ENCODE measurements at regions not wholly inside any gene's neighbourhood (a gene's known extent, or its start where the extent isn't known, plus 50 kb on each side); places are given as distances from the start of the nearest gene placed in this dataset.

DNA sequence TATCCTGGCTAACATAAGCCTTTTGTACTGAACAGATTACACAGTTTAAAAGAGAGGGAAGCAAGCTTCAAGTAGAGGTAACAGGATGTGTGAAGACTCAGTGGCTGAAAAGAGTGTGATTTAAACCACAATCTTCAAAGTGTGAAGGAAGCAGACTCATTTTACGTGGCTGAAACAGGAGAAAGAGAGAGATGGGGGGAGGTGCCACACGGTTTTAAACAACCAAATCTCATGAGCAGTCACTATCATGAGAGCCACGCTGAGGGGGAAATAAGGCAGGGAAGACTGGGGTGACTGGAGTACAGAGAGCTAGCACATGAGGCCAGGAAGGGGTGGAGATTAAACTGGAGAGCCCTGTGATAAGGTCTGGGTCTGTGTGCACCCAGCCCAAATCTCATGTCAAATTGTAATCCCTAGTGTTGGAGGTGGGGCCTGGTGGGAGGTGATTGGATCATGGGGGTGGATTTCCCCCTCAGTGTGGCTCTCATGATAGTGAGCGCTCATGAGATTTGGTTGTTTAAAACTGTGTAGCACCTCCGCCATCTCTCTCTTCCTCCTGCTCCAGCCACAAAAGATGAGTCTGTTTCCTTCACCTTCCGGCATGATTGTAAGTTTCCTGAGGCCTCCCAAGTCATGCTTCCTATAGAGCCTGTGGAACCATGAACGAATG, 318.6 kb upstream of the CD180 start:
- DNase-seq (ENCODE audit: low spot score), result no peak

DNA sequence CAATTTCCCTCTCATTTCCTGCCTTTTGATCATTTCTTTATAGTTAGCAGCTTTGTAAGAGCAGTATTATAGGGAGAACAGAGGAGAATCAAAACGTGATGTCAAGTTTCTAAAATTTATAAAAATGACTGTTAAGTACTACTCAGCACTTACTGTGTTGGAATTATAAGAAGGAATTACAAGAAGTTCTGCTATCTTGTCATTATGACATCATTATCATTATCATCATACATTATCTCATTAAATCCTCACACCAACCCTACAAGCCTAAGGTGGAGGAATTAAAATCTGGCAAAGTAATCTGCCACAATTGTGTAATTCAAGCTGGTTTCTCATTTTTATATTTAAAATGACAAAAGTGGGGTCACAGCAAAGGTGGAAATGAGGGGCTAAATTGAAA, 316.2 kb upstream of the CD180 start:
- no peak for DNase-seq (ENCODE audit: low spot score)

DNA sequence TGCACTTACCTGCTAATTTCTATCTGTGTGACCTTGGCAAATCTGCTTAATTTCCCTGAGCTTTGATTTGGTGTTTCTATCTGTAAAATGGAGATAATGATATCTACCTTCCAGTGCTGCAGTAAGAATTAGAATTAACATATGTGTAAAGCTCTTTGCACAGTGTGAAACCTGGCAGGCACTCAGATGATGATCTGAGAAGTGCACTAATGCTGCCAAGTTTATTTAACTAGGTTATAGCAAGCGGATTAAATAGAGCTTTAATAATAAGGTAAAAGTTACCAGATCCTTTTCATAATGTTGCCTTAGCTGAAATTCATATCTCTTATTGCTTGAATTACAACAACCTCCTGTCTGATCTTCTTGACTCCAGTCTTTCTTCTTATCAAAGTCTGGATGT, 315.3 kb upstream of the CD180 start:
- DNase-seq (ENCODE audit: low spot score), result no peak

DNA sequence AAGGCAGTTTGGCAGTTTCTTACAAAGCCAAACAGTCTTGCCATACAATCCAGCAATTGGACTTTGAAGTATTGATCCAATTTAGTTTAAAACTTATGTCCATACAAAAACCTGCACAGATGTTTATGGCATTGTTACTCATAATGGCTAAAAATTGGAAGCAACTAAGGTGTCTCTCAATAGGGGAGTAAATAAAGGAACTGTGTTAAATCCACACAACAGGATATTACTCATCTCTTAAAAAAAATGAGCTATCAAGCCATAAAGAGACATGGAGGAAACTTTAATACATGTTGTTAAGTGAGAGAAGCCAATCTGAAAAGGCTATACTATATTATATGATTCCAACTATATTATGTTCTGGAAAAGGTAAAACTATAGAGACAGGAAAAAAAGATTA, 313.6 kb upstream of the CD180 start:
- no peak for DNase-seq (ENCODE audit: low spot score)

DNA sequence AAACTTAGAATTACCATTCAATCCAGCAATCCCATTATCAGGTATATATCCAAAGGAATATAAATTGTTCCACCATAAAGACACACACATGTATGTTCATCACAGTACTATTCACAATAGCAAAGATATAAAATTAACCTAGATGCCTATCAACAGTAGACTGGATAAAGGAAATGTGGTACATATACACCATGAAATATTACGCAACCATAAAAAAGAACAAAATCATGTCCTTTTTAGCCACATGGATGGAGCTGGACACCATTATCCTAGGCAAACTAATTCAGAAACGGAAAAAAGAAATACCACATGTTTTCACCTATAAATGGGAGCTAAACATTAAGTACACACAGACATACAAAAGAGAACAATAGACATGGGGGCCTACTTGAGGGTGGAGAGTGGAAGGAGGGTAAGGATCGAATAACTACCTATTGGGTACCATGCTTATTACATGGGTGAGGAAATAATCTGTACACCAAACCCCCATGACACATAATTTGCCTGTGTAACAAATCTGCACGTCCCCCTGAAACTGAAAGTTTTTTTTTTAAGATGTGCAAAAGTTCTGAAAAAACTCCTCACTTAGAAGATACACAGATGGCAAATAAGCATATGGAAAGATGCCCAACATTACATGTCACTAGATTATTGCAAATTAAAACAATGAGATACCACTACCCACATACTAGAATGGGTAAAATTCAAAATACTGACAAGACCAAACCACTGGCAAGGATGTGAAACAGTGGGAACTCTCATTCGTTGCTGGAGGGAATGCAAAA, 313.0 kb upstream of the CD180 start:
- DNase-seq (ENCODE audit: low spot score), result no peak

DNA sequence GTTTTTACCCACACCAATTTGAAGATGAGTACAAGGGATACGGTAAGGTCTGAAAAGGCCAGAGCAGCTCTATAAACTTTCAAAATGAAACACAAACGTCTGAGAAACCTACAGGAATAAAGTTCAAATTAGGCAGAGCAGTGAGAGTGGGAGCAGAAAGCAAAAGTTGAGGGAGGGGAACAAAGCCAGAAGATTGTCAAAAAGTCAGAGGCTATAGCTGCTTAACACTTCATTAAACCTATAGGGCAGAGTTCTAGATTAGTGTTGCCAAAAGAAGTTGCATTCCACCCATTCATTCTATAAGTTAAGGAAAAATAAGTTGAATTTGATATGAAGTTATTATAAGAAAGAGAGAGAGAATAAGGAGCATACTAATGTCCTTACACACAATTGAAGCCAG, 309.6 kb upstream of the CD180 start:
- DNase-seq (ENCODE audit: low spot score), result no peak

DNA sequence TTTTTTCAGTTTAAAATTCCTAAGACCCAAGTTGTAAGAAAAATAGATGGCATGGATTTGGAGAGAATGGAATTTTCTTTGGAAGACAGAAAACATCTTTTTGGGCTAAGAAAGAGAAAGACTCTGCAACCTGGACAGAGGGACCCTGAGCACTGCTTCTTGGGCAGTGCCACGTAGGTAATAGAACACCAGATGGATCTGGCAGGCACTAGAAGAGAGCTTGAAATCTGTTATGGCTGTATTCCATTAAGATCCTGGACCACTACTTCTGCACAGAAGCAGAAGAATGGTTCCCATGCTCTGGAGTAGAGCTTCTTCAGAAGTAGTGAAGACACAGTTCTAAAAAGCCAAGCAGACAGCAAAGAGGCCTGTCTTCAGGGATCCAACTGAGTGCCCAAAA, 306.4 kb upstream of the CD180 start:
- no peak for DNase-seq (ENCODE audit: low spot score)

DNA sequence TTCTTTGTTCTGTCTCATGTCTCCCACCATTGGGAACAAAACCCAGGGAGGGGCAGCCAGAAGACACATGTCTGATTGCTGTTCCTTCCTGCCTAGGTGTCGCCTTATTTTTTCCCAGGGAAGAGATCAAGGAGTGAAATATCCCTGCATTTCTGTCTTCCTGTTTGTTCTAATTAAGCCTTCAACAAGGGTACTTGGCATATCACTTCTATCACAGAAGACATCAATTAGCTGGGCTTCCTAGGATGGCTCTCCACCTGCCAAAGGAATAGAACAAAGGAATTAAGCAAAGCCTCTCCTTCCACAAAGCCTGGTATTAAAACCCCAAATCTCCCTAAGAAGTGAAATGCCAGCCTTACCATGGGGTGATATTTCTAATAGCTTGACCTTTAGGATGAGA, 299.5 kb upstream of the CD180 start:
- DNase-seq (ENCODE audit: low spot score), result no peak

DNA sequence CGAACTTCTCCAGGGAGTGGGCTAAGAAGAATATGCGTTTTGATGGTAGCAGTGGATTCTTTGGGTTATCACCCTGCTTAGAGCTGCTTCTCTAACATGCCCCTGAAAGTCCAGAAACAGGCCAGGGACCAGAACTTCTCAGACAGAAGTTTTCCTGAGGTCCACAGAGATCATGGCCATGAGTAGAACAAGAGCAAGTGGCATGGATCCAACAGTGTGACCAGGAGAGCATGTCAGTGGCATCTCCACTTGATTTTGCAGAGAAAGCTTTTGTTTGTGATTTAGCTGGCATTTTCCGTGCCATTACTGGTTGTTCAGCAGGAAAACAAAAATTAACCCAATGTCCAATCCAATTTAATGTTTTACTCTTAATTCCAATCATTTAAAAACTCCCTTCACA, 298.5 kb upstream of the CD180 start:
- no peak for DNase-seq (ENCODE audit: low spot score)

DNA sequence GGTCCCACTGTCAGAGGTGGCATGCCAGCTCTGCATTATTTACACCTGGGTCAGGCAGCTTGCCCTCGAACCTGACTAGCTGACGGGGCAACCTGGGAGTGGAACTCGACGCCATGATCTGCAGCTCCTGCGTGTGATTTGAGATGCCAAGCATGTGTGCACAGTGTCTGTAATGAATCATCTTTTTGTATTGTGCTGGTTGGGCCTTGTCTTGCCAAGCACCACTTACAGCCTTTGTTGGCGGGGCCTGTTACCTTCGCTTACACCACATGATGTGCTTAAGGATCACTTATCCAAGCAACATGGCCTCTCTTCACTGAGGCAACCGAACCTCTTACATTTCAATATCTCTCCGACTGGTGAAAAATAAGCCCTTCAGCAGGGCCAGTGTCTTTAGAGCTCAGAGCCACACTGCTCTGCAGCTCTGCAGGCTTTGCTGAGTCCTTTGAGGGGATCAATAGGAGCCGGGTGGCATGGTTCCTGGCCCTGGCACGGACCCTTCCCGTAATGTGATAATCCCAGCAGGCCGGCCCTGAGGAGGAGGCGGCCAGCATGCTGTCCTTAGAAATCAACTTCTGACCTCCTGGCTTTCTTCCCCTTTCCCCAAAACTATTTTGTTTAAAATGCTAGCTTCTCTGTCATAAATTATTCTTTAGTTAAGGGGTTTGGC, 297.7 kb upstream of the CD180 start:
- no peak for DNase-seq (ENCODE audit: low spot score)

DNA sequence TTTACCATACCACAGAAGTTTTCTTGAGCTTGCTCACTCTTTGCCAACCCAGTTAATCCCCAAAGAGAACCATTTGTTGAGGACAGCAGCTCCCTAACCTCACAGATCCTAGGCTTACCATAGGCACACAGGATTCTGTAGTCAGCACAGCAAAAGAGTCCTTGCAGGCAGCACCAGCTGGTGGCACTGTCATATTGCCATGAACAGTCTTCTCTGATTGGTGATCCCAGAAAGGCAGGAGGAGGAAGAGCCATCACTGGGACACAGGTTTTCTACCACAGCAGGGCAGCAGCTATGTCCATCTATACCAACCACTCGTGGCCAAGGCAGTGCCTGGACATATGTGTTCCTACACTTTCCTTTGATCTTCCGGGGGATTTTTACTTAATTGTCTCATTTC, 297.1 kb upstream of the CD180 start:
- DNase-seq (ENCODE audit: low spot score), result peak; percentile 24

DNA sequence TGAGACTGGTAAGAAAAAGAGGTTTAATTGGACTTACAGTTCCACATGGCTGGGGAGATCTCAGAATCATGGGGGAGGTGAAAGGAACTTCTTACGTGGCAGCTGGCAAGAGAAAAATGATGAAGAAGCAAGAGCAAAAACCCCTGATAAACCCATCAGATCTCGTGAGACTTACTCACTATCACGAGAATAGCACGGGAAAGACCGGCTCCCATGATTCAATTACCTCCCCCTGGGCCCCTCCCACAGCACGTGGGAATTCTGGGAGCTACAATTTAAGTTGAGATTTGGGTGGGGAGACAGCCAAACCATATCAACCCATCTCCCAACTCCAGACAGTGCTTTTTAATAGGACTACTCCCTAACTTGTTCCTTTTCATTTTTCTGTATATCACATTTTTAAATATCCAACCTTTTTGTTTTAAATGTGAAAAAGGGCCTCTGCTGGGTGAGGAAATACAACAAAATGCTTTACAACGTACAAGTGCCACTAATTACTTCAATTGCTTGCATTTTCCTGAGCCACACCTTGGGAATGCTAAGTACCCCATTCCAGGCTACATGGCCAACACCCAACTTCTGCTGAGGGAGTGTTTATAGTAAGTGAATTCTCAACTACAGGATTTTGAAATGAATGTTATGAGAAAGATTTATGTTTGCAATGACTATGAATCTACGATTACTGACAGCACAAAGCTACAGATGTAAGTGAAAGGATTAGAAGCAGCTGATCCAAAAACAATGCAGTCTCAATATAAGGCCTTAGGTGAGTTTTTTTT, 294.1 kb upstream of the CD180 start:
- no peak for DNase-seq (ENCODE audit: low spot score)

DNA sequence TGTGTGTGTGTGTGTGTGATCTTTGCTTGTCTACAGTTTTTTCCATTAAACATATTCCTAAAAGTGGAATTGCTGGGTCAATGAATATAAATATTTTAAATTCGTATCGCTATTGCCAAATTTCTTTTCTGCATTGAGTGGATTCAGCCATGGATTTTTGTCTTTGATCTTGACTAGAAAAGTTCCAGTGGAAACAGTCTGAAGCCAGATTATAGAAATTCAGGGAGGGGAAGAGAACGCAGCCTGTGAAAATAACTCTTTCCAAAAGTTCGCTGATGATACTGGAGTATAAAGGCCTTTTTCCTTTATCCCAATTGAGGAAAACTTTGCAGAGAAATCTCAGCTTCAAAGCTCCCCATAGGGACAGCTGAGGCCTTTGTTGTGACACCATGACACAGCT, 292.3 kb upstream of the CD180 start:
- DNase-seq (ENCODE audit: low spot score), result no peak

DNA sequence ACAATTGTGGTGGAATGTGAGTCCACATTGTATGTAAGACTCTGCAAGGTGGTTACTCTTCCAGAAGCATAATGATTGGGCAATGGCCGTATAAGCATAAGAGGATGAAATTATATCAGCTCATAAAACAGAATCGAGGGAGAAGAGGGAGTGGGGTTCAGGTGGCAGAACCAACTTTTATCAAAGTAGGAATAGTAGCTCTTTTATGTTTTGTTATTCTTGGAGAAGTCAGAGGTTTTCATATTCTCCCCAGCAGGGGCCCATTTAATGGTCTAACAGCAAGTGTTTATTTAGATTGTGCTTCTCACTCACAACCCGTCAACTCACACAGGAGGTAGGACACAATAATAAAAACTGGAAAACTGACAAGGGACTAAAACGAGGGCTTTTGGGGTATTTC, 291.3 kb upstream of the CD180 start:
- no peak for DNase-seq (ENCODE audit: low spot score)

DNA sequence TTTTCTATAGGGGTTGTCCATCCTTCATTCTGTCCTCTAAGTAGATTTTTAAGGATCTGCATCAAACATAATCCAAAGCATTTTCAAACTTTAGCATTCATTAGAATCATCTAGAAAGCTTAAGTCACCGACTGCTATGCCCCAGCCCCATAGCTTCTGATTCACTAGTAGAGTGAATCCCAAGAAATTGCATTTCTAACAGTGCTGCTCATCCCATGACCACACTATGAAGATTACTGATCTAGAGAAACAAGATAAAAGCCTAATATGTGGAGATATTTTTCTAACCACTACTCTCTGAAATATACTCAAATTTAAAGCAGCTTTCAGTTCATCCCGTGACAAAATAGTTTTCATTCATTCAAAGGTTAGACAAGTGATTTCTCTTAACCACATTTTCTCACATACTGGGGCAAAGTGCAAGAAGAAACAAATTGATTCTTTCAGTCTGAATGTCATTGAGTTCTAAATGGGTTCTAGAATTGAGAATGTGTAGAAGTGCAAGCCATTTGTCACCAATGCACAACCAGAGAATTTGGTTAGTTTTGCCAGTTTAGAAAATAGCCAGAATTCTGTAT, 286.9 kb upstream of the CD180 start:
- no peak for DNase-seq (ENCODE audit: low spot score)

DNA sequence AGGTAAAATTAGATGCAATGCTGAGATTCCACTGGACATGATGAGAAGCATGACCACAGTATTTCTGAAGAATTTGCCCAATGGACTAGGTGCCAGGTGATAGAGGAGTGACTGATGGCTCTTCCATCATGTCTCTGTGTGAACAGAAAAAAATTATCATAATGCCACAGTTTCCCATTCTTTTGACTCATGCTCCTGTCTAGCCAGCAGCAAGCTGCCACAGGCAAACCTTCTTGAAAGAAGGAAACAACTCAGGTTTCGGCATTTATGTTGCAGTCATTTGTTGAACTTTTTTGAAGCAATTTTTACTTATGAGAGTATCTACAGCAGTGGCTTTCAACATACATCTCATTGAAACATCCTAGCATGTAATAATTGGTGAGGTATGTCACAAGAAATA, 284.8 kb upstream of the CD180 start:
- no peak for DNase-seq (ENCODE audit: low spot score)

DNA sequence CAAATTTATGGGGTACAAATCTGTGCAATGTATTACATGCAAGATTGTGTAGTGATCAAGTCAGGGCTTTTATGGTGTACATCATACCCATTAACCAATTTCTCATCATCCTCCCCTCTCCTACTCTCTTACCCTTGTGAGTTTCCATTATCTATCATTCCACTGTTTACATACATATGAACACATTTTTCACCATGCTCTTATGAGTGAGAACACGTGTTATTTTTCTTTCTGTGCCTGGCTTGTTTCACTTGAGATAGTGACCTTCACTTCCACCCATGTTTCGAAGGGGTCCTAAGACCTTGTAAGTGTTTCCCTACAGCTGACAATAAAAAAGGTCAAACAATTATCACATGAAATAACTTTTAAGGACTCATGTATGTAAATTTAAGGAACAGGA, 281.7 kb upstream of the CD180 start:
- DNase-seq (ENCODE audit: low spot score), result no peak

DNA sequence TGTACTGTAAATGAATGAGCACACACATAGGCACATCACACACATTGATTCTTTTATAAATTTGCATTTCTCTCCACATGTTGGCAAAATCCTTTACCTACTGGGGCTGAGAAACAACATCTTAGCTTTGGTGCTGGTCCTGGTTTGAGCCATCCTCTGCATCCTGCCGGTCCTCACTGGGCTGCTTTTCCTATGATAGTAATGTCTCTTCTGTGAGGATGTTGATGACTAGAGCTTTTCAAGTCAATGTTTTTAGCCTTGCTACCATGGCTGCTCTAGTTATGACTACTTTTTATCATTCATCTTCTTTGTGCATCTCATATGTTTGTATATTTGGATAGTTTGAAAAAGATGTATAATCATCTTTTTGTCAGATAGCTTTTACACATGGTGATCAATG, 280.4 kb upstream of the CD180 start:
- no peak for DNase-seq (ENCODE audit: low spot score)

DNA sequence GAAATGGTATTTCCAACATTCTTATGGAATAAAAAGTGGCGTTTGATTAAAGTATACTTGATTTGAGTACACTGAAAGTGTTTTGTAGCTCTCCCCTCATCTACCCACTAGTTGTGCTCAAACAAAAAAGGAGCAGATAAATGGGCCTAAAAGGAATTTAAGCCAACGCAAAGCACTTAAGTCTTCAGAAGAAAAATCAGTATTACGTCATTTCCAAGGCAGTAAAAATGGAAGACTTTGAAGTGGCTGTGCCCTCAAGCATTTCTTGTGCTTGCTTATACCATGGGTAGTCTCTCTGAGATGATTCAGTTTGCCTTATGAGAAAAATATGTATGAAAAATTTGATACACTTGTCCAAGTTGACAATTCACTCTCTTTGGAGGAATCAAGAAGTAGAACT, 279.9 kb upstream of the CD180 start:
- no peak for DNase-seq (ENCODE audit: low spot score)

DNA sequence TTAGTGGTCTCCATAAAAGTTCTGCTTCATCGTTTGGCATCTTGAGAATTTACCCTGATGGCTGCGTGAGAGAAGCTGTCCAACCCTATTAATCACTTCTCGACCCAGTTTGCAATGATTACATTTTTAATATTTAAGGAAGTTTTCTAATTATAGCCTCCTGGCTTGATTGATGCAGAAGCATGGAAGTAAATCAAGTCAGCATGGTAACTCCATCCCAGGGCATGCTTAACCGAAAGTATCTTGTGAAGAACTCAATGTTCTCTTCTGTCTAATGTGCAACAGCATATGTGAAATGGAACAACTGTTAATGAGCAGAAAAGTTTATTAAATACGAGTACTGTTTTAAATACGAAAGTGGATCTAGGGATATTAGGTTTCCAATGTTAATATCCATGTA, 278.9 kb upstream of the CD180 start:
- no peak for DNase-seq (ENCODE audit: low spot score)

DNA sequence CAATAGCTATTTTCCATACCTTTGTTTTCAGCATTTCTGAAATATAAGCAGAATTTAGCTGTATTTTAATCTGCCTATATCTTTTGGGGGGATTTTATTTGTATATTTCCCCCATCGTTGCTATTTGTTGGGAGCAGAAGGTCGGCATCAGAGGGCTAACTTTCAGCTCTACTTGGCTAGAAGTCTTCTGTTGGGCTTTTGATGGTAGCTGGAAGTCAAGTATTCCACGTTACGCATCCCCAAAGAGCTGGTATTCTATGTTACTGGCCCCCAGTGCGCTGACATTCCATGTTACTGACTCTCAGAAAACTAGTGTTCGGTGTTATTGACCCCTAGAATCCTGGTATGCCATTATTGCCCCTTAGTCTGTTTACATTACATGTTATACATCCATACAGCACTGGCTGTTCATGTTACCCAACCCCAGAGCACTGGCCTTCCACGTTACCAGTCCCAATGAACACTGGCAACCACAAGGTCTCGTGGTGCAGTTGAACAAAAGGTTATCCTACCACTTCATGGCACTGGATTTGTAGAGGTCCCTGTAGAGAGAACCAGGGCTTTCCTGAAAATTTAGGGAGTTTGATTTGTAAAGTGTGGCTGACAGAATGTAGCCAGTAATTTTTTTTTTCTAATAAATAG, 278.1 kb upstream of the CD180 start:
- DNase-seq (ENCODE audit: low spot score), result no peak

DNA sequence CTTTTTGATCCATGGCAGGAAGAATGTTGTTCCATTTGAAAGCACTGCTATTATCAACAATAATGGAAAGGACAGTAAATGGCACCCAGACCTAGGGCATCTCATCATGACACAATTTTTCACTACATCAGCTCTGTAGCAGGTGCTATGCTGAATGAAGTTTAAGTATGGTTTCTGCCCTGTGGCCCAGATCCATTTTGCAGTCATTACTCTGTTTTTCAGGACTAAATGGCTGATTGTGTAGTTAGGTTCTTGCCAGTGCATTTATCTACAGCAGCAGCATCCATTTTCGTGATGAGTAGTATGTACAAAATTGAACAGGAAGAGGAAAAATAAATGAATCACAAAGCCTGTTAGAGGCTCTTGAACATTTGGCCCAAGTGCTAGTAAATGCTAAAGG, 270.5 kb upstream of the CD180 start:
- no peak for DNase-seq (ENCODE audit: low spot score)
